GM13976 (cell line): ENCODE measurements at regions not wholly inside any gene's neighbourhood (a gene's known extent, or its start where the extent isn't known, plus 50 kb on each side); places are given as distances from the start of the nearest gene placed in this dataset.
A peak's percentile ranks its signal among the peaks of the same experiment; 100 is the strongest.

Experiments
- DNase-seq: peaks from one replicate; pipeline ENCODE4 v3.0.0; 2012; ENCODE audit warnings: low spot score
- in situ Hi-C: fragments of 300-500 bp; cut with MboI; formaldehyde crosslinking; loops from one replicate; pipeline ENCODE4 v1.12.0; 2022; ENCODE audit warnings: low sequenced_read_pairs, mixed read lengths, inconsistent platforms; ENCODE audit not compliant: unreplicated experiment
- TF ChIP-seq, protein P1 (sequence below): IDR thresholded peaks from 2 replicates; pipeline ENCODE4 v1.5.1; 2012; ENCODE audit warnings: borderline replicate concordance, mild to moderate bottlenecking; ENCODE audit not compliant: insufficient read depth; ENCODE audit errors: extremely low read depth, missing control alignments, control extremely low read depth

DNA sequence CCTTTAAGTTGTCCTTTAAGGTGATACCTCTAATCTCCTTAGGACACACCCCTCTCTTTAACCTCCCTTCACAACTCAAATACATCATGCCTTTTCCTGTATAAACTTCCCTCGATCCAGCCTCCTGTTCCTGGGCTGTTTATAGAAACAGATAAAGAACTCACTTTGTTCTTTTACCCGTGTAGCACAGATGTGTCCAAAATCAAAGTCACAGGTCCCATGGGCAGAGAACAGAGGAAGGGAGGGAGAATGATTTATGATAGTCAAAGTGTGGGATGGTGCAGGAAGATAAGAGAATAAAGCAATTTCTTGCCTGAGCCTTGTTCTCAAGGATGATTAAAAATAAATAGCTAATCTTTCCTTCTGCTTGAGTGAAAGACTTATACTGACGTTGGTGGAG, 50.3 kb upstream of the CABCOCO1 start:
- TF ChIP-seq, protein P1, sequence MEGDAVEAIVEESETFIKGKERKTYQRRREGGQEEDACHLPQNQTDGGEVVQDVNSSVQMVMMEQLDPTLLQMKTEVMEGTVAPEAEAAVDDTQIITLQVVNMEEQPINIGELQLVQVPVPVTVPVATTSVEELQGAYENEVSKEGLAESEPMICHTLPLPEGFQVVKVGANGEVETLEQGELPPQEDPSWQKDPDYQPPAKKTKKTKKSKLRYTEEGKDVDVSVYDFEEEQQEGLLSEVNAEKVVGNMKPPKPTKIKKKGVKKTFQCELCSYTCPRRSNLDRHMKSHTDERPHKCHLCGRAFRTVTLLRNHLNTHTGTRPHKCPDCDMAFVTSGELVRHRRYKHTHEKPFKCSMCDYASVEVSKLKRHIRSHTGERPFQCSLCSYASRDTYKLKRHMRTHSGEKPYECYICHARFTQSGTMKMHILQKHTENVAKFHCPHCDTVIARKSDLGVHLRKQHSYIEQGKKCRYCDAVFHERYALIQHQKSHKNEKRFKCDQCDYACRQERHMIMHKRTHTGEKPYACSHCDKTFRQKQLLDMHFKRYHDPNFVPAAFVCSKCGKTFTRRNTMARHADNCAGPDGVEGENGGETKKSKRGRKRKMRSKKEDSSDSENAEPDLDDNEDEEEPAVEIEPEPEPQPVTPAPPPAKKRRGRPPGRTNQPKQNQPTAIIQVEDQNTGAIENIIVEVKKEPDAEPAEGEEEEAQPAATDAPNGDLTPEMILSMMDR, result no peak
- in situ Hi-C loops, result no loop called here
- no peak for DNase-seq

GRCh38 chr10:61612009-61612408, 50.7 kb upstream of the CABCOCO1 start:
- in situ Hi-C loops, result no loop called here
- TF ChIP-seq, protein P1, result no peak

GRCh38 chr10:61609701-61610100, 53.0 kb upstream of the CABCOCO1 start:
- TF ChIP-seq, protein P1, result no peak
- in situ Hi-C loops, result no loop called here
- no peak for DNase-seq

More at GRCh38 chr10:61612009-61612408, 50.7 kb upstream of the CABCOCO1 start:
- DNase-seq, result no peak

- no peak for DNase-seq
- TF ChIP-seq, protein P1, result no peak
- in situ Hi-C loops, result no loop called here
Measured at GRCh38 chr10:61608255-61609033, 54.3 kb upstream of the CABCOCO1 start.

DNA sequence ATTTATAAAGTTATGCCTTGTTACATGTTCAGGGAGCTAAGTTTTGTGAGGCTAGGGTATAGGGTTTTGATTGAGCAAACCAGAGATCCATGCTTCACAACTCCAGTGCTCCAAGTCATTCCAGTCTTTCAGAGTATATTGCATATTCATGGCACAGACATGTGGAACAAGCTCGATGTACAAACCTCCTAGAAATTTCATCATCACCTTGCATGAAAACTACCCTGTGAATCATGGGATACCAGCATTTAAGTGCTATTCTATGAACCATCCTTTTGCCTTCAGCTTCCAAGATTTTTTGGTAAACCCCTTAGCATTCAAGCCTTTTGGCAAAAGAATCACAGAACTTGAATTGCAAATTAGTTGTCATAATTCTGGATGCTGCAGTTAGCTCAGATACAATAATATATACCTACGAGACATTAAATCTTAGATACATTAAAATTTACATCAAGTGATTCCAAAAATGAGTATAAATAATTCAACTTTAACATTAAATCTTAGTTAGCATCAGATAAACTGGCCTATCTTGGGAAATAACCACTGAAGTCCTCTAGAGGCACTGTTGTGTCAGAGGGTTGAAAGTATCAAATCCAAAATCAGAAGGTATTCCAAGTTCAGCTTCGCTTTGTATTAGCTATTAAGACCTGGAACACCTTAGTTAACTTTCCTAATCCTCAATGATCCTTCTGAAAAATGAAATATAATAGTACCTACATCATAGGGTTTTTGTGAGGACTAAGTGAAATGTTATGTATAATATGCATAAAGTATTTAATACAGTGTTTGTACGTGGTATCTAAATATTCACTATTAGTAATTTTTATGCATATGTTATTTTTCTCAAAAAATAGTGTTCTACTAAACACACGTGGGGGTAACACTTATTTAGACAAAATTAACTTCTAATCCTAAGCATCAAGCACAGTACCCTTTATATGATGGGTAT, 55.5 kb upstream of the CABCOCO1 start:
- no peak for DNase-seq
- in situ Hi-C loops, result no loop called here
- TF ChIP-seq, protein P1, result peak; percentile 17

- TF ChIP-seq, protein P1, result no peak
- in situ Hi-C loops, result no loop called here
- no peak for DNase-seq
Measured at GRCh38 chr10:61605221-61605620, 57.5 kb upstream of the CABCOCO1 start.
